ENCODE measurements at regions not wholly inside any gene's neighbourhood (a gene's known extent, or its start where the extent isn't known, plus 50 kb on each side); places are given as distances from the start of the nearest gene placed in this dataset.

DNA sequence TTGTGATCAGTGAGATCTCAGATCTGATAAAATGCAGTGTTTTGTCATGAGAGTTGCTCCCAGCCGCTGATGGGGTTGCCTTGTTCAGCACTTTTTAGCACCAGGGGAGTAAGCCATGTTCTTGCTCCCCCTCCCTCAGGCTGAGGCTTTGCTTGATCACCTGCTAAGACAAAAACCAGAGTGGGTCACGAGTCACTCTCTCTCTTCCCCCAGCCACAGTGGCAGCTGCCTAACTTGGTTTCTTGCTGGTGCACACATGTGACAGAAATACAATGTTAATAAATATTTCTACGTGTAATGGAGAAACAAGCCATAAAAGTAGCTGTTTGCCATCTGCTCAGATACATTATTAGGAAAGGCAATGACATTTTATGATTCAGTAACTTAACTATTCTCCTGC is 212.4 kb upstream of the DMRT1 start (continued):
- no peak for TF ChIP-seq SP4 (IDR thresholded peaks at IDR 0.05; ENCODE audit: low read length)
- no peak for TF ChIP-seq SP1 (IDR thresholded peaks at IDR 0.05; ENCODE audit: low read depth, low read length)
- TF ChIP-seq RXRA (IDR thresholded peaks at IDR 0.05; ENCODE audit: insufficient read depth, low read depth, low read length) = no peak
- TF ChIP-seq RBBP5 (IDR thresholded peaks at IDR 0.05; ENCODE audit: borderline replicate concordance, low read depth, low read length) = no peak

Measured in H1 (cell line).